DOHH2 (cell line): ENCODE measurements at regions not wholly inside any gene's neighbourhood (a gene's known extent, or its start where the extent isn't known, plus 50 kb on each side); places are given as distances from the start of the nearest gene placed in this dataset.

ENCODE experiments used
- EZH2phosphoT487 ChIP-seq: fragments of 200-600 bp; sonication (generic); IDR thresholded peaks from 2 replicates; pipeline ENCODE4 v1.6.1; 2017; ENCODE audit warnings: borderline replicate concordance, mild to moderate bottlenecking, antibody characterized with exemption, low read length, moderate library complexity, mixed read lengths
- TF ChIP-seq, protein P1 (sequence below): fragments of 200-600 bp; sonication (generic); IDR thresholded peaks from one replicate; pipeline ENCODE4 v1.5.1; 2014; ENCODE audit warnings: antibody characterized with exemption, mild to moderate bottlenecking, low read depth, low read length; ENCODE audit not compliant: poor library complexity, severe bottlenecking

DNA sequence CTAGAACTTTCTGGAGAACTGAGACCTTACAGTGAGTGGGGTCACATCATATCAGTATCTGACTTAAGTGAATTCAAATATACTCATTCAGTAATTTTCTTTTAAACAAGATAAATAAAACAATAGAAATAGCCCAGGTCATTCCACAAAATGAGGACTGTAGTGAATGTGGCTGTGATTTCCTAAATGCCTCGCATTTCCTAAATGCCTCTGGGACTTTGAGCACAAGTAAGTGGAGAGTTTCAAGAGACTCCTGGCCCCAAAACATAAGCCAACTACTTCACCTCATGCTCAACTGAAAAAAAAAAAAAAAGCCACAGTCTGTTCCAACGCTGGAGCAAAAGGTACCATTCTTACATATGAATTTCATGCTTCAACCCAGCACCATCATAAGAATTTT, 81.5 kb downstream of the ZNF281 start:
- TF ChIP-seq, protein P1, sequence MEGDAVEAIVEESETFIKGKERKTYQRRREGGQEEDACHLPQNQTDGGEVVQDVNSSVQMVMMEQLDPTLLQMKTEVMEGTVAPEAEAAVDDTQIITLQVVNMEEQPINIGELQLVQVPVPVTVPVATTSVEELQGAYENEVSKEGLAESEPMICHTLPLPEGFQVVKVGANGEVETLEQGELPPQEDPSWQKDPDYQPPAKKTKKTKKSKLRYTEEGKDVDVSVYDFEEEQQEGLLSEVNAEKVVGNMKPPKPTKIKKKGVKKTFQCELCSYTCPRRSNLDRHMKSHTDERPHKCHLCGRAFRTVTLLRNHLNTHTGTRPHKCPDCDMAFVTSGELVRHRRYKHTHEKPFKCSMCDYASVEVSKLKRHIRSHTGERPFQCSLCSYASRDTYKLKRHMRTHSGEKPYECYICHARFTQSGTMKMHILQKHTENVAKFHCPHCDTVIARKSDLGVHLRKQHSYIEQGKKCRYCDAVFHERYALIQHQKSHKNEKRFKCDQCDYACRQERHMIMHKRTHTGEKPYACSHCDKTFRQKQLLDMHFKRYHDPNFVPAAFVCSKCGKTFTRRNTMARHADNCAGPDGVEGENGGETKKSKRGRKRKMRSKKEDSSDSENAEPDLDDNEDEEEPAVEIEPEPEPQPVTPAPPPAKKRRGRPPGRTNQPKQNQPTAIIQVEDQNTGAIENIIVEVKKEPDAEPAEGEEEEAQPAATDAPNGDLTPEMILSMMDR, result no peak
- TF ChIP-seq EZH2phosphoT487, result no peak
